ENCODE measurements at regions not wholly inside any gene's neighbourhood (a gene's known extent, or its start where the extent isn't known, plus 50 kb on each side); places are given as distances from the start of the nearest gene placed in this dataset.

- no peak for TF ChIP-seq CTCF (IDR thresholded peaks at IDR 0.05; ENCODE audit: control insufficient read depth, extremely low read depth, insufficient read depth)
- no peak overlapping the region for H3K4me3 ChIP-seq (ENCODE audit: low read depth, low read length)
- no peak for DNase-seq (ENCODE audit: low read depth)
These were observed 1675.8 kb downstream of the HACE1 start for GRCh38 chr6:103183831-103184411.

GRCh38 chr6:103178193-103178592, 1681.5 kb downstream of the HACE1 start:
- TF ChIP-seq CTCF (IDR thresholded peaks at IDR 0.05; ENCODE audit: control insufficient read depth, extremely low read depth, insufficient read depth), result no peak

DNA sequence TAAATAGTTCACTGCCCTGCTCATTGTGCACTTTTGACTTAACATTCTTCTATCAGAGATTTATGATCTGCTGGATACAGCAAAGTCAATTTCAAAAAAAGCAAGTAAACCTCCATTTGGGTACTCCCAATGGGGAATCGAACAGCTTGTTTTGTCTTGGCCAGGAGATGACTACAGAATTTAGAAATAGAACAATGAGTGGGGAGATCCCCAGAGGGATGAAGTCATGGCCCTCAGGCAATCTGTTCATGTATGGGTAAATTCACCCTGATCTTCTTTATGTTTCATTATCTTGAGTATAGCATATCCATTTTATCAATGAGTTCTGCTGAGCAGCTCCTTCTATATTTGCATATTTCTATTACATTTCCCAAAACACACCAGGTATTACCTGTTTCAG, 1681.9 kb downstream of the HACE1 start:
- no peak for TF ChIP-seq CTCF (IDR thresholded peaks at IDR 0.05; ENCODE audit: control insufficient read depth, extremely low read depth, insufficient read depth)
- H3K4me3 ChIP-seq (ENCODE audit: low read depth, low read length), result no peak overlapping the region
- no peak for DNase-seq (ENCODE audit: low read depth)

More at GRCh38 chr6:103178193-103178592, 1681.5 kb downstream of the HACE1 start:
- no peak for DNase-seq (ENCODE audit: low read depth)
- no peak overlapping the region for H3K4me3 ChIP-seq (ENCODE audit: low read depth, low read length)

DNA sequence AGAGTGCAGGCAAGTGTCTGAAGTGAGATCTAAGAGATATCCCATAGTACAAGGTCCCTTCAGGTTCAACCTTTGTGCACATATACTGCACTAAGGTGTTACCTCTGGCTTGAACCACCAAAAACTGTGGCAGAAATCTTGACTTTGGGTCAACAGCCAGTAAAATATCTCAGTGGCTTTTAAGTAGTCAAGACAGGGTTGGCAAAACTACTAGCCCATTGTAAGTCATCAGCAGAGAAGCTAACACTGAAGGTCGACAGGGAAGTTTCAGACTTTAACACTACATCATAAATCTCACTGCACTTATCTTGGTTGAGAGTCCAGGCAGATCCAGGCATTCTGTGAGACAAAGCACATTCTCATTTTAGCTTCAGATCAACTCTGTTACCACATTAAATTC, 1684.7 kb downstream of the HACE1 start:
- H3K4me3 ChIP-seq (ENCODE audit: low read depth, low read length), result no peak overlapping the region
- no peak for TF ChIP-seq CTCF (IDR thresholded peaks at IDR 0.05; ENCODE audit: control insufficient read depth, extremely low read depth, insufficient read depth)
- DNase-seq (ENCODE audit: low read depth), result no peak

- no peak for TF ChIP-seq CTCF (IDR thresholded peaks at IDR 0.05; ENCODE audit: control insufficient read depth, extremely low read depth, insufficient read depth)
- DNase-seq (ENCODE audit: low read depth), result no peak
- no peak overlapping the region for H3K4me3 ChIP-seq (ENCODE audit: low read depth, low read length)
These were observed 1692.2 kb downstream of the HACE1 start for GRCh38 chr6:103167345-103168071.

DNA sequence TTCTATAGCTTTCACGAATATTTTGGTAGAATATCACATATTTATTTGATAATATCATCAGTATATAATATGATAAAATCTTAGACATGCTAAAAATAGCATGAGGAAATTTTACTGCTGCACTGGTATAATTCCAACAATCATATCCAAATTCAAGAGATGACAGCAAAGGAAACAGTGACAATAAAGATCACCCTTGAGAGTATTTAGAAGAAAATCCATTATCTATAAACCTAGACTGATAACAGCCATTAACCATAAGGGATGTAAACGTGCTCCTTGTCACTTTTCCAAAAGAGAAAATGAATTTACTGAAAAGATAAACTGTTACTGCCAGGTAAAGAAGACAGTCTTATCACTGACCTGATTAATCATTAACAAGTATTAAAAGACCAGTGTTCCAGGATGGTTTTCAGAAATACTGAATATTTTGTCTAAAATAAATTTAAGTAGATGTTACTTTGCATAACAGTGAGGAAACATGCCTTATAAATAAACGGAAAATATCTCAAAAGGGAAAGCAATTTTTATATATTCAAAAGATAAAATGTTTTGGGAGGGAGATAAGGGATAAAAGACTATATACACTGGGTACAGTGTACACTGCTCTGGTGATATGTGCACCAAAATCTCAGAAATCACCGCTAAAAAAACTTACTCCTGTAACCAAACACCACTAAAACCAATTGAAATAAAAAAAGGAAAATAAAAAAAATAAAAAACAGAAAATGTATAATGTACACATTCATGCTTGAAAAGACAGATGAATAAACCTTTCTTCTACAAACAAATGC, 1704.7 kb downstream of the HACE1 start:
- DNase-seq (ENCODE audit: low read depth), result no peak
- no peak for TF ChIP-seq CTCF (IDR thresholded peaks at IDR 0.05; ENCODE audit: control insufficient read depth, extremely low read depth, insufficient read depth)
- H3K4me3 ChIP-seq (ENCODE audit: low read depth, low read length), result no peak overlapping the region

Measured in LNCaP clone FGC (cell line).